ENCODE measurements at regions not wholly inside any gene's neighbourhood (a gene's known extent, or its start where the extent isn't known, plus 50 kb on each side); places are given as distances from the start of the nearest gene placed in this dataset.

DNA sequence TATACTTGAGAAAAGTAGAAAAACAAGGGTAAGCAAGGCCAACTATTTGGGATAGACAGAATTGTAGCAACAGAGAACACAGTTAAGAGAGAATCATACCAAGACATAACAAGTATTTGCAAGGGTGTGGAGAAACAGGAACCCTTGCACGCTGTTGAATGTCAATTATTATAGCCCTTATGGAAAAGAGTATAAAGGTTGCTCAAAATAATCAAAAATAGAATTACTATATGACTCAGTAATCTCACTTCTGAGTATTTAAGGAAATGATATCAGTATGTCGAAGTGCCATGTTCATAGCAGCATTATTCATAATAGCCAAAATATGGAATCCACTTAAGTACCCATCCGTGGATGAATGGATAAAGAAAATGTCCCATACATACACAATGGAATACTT, 193.3 kb downstream of the PHLDA1 start:
- TF ChIP-seq CTCF (conservative IDR thresholded peaks at IDR 0.05; ENCODE audit: low read depth, low read length), result no peak
- no peak for TF ChIP-seq EZH2 (IDR thresholded peaks at IDR 0.05; ENCODE audit: low read length, unreplicated experiment)

Measured in PC-3 (cell line).